Heart left ventricle (tissue), 16 donors: ENCODE measurements at regions not wholly inside any gene's neighbourhood (a gene's known extent, or its start where the extent isn't known, plus 50 kb on each side); places are given as distances from the start of the nearest gene placed in this dataset.

Experiments used
- ATAC-seq, 4 donors: fragments of 200-7000 bp; cut with Tn5 transposase; one replicate each; pipeline ENCODE4 v1.9.1; 2020 to 2022; ENCODE audit warnings: moderate library complexity in 4 of 4, mild to moderate bottlenecking in 3 of 4, moderate number of reproducible peaks in 1 of 4
- DNase-seq, 5 donors: peaks; one replicate each; pipeline ENCODE4 v3.0.0-alpha.2; 2020
- H3K27ac ChIP-seq, 12 donors: fragments of 200-600 bp; sonication (generic) in 4 of 12; one replicate each; pipeline versions ENCODE4 v1.5.0 to v1.8.0; 2016 to 2022; ENCODE audit warnings: mild to moderate bottlenecking in 2 of 12
- H3K27me3 ChIP-seq, 9 donors: fragments of 200-600 bp; sonication (generic) in 2 of 9; one replicate each; pipeline versions ENCODE4 v1.5.1 to v1.8.0; 2016 to 2022; ENCODE audit warnings: mild to moderate bottlenecking in 3 of 9
- H3K36me3 ChIP-seq, 9 donors: fragments of 200-600 bp; sonication (generic) in 2 of 9; one replicate each; pipeline versions ENCODE4 v1.5.0 to v1.8.0; 2018 to 2022; ENCODE audit warnings: mild to moderate bottlenecking in 2 of 9
- H3K4me1 ChIP-seq, 12 donors: fragments of 200-600 bp; sonication (generic) in 4 of 12; one replicate each; pipeline versions ENCODE4 v1.5.0 to v1.8.0; 2016 to 2022; ENCODE audit warnings: mild to moderate bottlenecking in 3 of 12
- H3K4me3 ChIP-seq, 12 donors: fragments of 200-600 bp; sonication (generic) in 4 of 12; one replicate each; pipeline versions ENCODE4 v1.5.0 to v1.8.0; 2017 to 2022; ENCODE audit warnings: mild to moderate bottlenecking in 9 of 12, moderate library complexity in 4 of 12
- H3K9me3 ChIP-seq, 12 donors: fragments of 200-600 bp; sonication (generic) in 4 of 12; one replicate each; pipeline versions ENCODE4 v1.5.0 to v1.8.0; 2016 to 2022; ENCODE audit warnings: mild to moderate bottlenecking in 1 of 12
- CTCF ChIP-seq, 12 donors: fragments of 200-600 bp; sonication (generic) in 4 of 12; IDR thresholded peaks; one replicate each; pipeline versions ENCODE4 v1.5.0 to v1.8.0; 2018 to 2022; ENCODE audit warnings: antibody characterized with exemption in 12 of 12, mild to moderate bottlenecking in 5 of 12
- POLR2A ChIP-seq, 2 donors: fragments of 450-650 bp; IDR thresholded peaks; one replicate each; pipeline ENCODE4 v1.6.1; 2017; ENCODE audit warnings: antibody characterized with exemption in 2 of 2, mild to moderate bottlenecking in 2 of 2, moderate library complexity in 2 of 2
- WGBS, 4 donors: extraction: QIAGEN DNeasy Blood & Tissue Kit in 2 of 4; methylation state at CpG; one replicate each; pipeline versions ENCODE4 v1.1.5 to v1.1.7; 2013 to 2018; 5-methylcytosine and 5-hydroxymethylcytosine counted together
- intact Hi-C, 10 donors: fragments of 100-400 bp; cut with DNase I; formaldehyde crosslinking; loops; one replicate each; pipeline versions ENCODE4 v1.11.1 to v1.14.2; 2022
- donor health status: ischemic (EF 13 %, LVEDD 7.1; RV severe dilation, severe dysfunction).
- donor health status: healthy with polysubstance abuse.
- donor health status: DM: no; HTN: yes; CAD: no.
- donor health status: DM: no; HTN: no; CAD: no.
- donor health status: ischemic (EF 25% LVEDD 6.9; RV normal size, moderate dysfunction).
- donor health status: ischemic (EF 25% LVEDD 5.7; RV mildly dilated, moderate dysfunction).
- donor health status: healthy.
- donor health status: DM: yes; HTN: yes; CAD: no.
- donor health status: ischemic (EF 35%, LVEDD 5.7; RV mildly dilated, moderate dysfunction).
- donor health status: nonischemic (EF 11% LVEDD 7.7; RV severe dilation, severe dysfunction).
- donor health status: DM: yes; HTN: yes; CAD: no.
- donor health status: PGD.
- donor health status: ischemic (EF 29% LVEDD 5.4; RV normal size, mild dysfunction).
- donor health status: nonischemic (EF 23%, LVEDD 6.1; RV moderate dilation, normal function).

GRCh38 chr6:138017166-138017757 is 90.0 kb downstream of the PERP start:
- no peak for ATAC-seq
- H3K4me1 ChIP-seq: no peaks in the 10 kb centered on the region
- no peak overlapping the region for H3K27ac ChIP-seq
- H3K36me3 ChIP-seq: no peaks in the 10 kb centered on the region
- intact Hi-C loops: loop anchor here in 1 of 10 donors (10.0 kb wide), 1 partner anchor 268 kb away; no protein-coding TSS in a partner anchor
- no peaks in the 10 kb centered on the region for H3K9me3 ChIP-seq
- H3K27me3 ChIP-seq: no peaks in the 10 kb centered on the region
- DNase-seq: no peak
- no peak for TF ChIP-seq CTCF (IDR thresholded peaks at IDR 0.05)
- no peak for TF ChIP-seq POLR2A (IDR thresholded peaks at IDR 0.05)
- H3K4me3 ChIP-seq: no peak overlapping the region

- DNase-seq: no peak
- ATAC-seq: no peak
- Histone ChIP-seq H3K4me3 (no peak overlapping the region), H3K4me1 (no peaks in the 10 kb centered on the region), H3K27me3 (no peaks in the 10 kb centered on the region), H3K36me3 (no peaks in the 10 kb centered on the region), H3K27ac (no peak overlapping the region), H3K9me3 (no peaks in the 10 kb centered on the region)
- intact Hi-C loops: loop anchor here in 1 of 10 donors (10.0 kb wide), 1 partner anchor 267 kb away; no protein-coding TSS in a partner anchor
- TF ChIP-seq CTCF (IDR thresholded peaks at IDR 0.05) (no peak), POLR2A (IDR thresholded peaks at IDR 0.05) (no peak)
Measured at GRCh38 chr6:138018297-138018696, 88.9 kb downstream of the PERP start.

- Histone ChIP-seq H3K36me3 (no peaks in the 10 kb centered on the region), H3K4me3 (no peak overlapping the region), H3K9me3 (no peaks in the 10 kb centered on the region), H3K4me1 (no peaks in the 10 kb centered on the region), H3K27me3 (no peaks in the 10 kb centered on the region), H3K27ac (no peak overlapping the region)
- intact Hi-C loops: no loop called here
- ATAC-seq (no peak), DNase-seq (no peak)
- no peak for TF ChIP-seq CTCF (IDR thresholded peaks at IDR 0.05)
- TF ChIP-seq POLR2A (IDR thresholded peaks at IDR 0.05): no peak
- WGBS, 4 donors: 85 to 93% (median 91%) methylated on average over 2 of the region's 2 CpGs
Measured at GRCh38 chr6:138025528-138025978, 81.7 kb downstream of the PERP start.

GRCh38 chr6:138026342-138026741 is 80.9 kb downstream of the PERP start:
- intact Hi-C loops: no loop called here
- DNase-seq (no peak), ATAC-seq (no peak)
- no peak overlapping the region for H3K27ac ChIP-seq
- WGBS, 4 donors: 67 to 85% (median 76%) methylated on average over 3 of the region's 3 CpGs
- H3K27me3 ChIP-seq: no peaks in the 10 kb centered on the region
- peaks cover 0 to 6% (median 0%) of the 10 kb centered on the region in 12 donors for H3K4me1 ChIP-seq
- H3K4me3 ChIP-seq: no peak overlapping the region
- no peaks in the 10 kb centered on the region for H3K36me3 ChIP-seq
- TF ChIP-seq POLR2A (IDR thresholded peaks at IDR 0.05) (no peak), CTCF (IDR thresholded peaks at IDR 0.05) (no peak)
- no peaks in the 10 kb centered on the region for H3K9me3 ChIP-seq
